Hematopoietic multipotent progenitor cell treated with erythropoietin and hydrocortisone succinate and interleukin-3 and kit ligand, for 8 days (in vitro differentiated cells): ENCODE measurements at regions not wholly inside any gene's neighbourhood (a gene's known extent, or its start where the extent isn't known, plus 50 kb on each side); places are given as distances from the start of the nearest gene placed in this dataset.
"Not testable (repeated sequence)": the region's sequence is repeated elsewhere in the genome, so short reads cannot be mapped to it uniquely, and the experiment has no call there.

Source experiments
- DNase-seq: peaks from one replicate; pipeline ENCODE4 v3.0.0-alpha.2; 2015

GRCh38 chr2:7732497-7732896 is 815.3 kb downstream of the RNF144A start:
- no peak for DNase-seq

GRCh38 chr2:7736646-7737305 is 819.6 kb downstream of the RNF144A start:
- DNase-seq: no peak

- DNase-seq: no peak
Observed at GRCh38 chr2:7738596-7738995, 821.4 kb downstream of the RNF144A start.

GRCh38 chr2:7740114-7740513 is 822.9 kb downstream of the RNF144A start:
- no peak for DNase-seq

GRCh38 chr2:7742301-7742700 is 825.1 kb downstream of the RNF144A start:
- no peak for DNase-seq

- DNase-seq: no peak
Observed at GRCh38 chr2:7744827-7745226, 827.6 kb downstream of the RNF144A start.

GRCh38 chr2:7745369-7745768 is 828.2 kb downstream of the RNF144A start:
- DNase-seq: no peak

- no peak for DNase-seq
Observed at GRCh38 chr2:7748717-7749415, 831.7 kb downstream of the RNF144A start.

GRCh38 chr2:7749895-7750559 is 832.8 kb downstream of the RNF144A start:
- DNase-seq: no peak

GRCh38 chr2:7752291-7752690 is 835.1 kb downstream of the RNF144A start:
- DNase-seq: no peak

- DNase-seq: no peak
Observed at GRCh38 chr2:7753777-7754176, 836.6 kb downstream of the RNF144A start.

GRCh38 chr2:7755879-7756278 is 838.7 kb downstream of the RNF144A start:
- no peak for DNase-seq

- no peak for DNase-seq
Observed at GRCh38 chr2:7758073-7758759, 841.0 kb downstream of the RNF144A start.

GRCh38 chr2:7759898-7760297 is 842.7 kb downstream of the RNF144A start:
- DNase-seq: no peak

GRCh38 chr2:7763418-7763817 is 846.2 kb downstream of the RNF144A start:
- not testable (repeated sequence) for DNase-seq

- no peak for DNase-seq
Observed at GRCh38 chr2:7765236-7765635, 848.0 kb downstream of the RNF144A start.

- no peak for DNase-seq
Observed at GRCh38 chr2:7766088-7766722, 849.0 kb downstream of the RNF144A start.

- no peak for DNase-seq
Observed at GRCh38 chr2:7766978-7767565, 849.9 kb downstream of the RNF144A start.

GRCh38 chr2:7767902-7768301 is 850.7 kb downstream of the RNF144A start:
- DNase-seq: no peak

GRCh38 chr2:7771781-7772180 is 854.6 kb downstream of the RNF144A start:
- DNase-seq: no peak

GRCh38 chr2:7773362-7774360 is 856.4 kb downstream of the RNF144A start:
- no peak for DNase-seq
